ENCODE measurements at regions not wholly inside any gene's neighbourhood (a gene's known extent, or its start where the extent isn't known, plus 50 kb on each side); places are given as distances from the start of the nearest gene placed in this dataset.
"Not testable (repeated sequence)": the region's sequence is repeated elsewhere in the genome, so short reads cannot be mapped to it uniquely, and the experiment has no call there.

DNA sequence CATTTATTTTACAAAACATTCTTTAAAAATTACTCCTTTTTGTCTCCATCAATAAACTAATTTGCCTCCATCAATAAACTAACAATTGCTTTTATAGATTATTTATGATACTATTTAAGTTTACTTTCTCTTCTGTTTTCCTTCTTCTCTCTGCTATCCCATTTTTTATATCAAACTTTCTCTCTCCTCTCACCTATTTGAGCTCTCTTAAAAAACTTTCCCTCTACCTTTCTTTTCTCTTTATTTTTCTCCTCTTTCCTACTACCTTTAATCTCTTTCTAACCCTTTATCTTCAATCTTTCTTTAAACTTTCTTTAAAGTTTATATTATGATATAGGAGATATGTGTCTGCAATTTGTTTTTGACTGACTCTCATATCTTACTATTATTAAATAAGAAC, 566.4 kb downstream of the DACH1 start:
- no peak for DNase-seq

DNA sequence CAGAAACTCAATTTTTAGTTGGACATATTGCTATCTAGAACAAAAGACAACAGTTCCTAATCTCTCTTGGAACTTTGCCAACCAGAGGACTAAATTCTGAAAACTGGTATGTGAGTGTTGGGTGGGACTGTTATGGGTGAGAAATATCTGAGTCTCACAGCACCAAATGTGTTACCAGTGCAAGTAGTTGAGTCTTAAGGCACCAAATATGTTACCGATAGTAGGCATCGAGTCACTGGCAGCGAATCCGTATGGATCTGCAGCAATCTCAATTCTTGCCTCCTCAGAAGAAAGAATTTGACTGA, 575.2 kb downstream of the DACH1 start:
- no peak for DNase-seq

DNA sequence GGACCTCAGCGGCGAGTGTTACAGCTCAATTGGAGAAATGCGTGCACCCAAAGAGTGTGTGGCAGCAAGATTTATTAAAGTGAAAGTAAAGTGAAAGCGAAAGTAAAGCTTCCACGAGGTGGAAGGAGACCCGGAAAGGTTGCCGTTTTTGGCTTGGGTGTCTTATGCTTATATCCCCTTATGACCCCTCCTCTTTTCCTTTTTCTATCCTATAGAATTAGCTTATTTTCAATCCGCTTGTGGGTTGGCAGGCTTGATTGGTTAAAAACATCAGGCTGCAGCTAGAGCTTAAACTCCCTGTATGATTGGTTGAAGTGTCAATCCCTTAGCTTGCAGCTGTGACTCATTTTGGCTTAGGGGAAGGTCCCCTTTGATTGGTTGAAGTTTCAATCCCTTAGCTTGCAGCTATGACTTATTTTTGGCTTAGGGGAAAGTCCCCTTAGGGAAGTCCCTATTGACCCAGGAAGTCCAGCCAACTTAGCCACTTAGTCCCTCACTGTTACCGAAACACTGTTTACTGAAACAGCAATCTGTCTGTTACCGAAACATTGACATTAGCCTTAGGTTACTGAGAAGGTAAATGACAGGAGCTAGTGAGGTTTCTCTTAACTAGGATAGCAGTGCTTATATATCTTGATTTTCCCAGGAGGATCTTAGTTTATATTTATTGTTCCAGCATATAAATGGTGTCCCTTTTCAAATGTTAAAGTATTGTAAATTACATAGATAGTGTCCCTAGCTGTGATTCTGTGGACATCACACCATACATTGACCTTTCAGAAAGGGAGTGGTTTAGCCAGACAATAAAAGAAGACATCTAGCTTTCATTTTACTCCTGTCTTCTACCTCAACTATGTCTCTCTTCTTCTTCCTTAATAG, 575.8 kb downstream of the DACH1 start:
- DNase-seq, result peak; percentile 85

DNA sequence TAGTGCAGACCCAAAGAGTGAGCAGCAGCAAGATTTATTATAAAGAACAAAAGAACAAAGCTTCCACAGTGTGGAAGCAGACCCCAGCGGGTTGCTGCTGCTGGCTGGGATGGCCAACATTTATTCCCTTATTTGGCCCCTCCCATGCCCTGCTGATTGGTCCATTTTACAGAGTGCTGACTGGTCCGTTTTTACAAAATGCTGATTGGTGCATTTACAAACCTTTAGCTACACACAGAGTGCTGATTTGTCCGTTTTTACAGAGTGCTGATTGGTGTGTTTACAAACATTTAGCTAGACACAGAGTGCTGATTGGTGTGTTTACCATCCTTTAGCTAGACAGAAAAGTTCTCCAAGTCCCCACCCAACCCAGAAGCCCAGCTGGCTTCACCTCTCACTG, 577.0 kb downstream of the DACH1 start:
- DNase-seq, result not testable (repeated sequence)

DNA sequence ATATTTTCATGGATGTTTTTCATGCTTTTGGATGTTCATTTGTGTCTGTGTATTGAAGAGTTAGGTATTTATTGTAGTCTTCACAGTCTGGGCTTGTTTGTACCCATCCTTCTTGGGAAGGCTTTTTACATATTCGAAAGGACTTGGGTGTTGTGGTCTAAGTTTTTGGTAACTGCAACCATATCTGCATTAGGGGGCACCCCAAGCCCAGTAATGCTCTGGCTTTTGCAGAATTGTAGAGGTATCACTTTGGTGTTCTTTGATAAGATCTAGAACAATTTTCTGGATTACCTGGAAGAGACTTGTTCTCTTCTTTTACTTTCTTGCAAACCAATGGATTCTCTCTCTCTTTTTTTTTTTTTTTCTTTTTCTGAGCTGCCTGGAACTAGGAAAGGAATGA, 581.3 kb downstream of the DACH1 start:
- DNase-seq, result peak; percentile 9

DNA sequence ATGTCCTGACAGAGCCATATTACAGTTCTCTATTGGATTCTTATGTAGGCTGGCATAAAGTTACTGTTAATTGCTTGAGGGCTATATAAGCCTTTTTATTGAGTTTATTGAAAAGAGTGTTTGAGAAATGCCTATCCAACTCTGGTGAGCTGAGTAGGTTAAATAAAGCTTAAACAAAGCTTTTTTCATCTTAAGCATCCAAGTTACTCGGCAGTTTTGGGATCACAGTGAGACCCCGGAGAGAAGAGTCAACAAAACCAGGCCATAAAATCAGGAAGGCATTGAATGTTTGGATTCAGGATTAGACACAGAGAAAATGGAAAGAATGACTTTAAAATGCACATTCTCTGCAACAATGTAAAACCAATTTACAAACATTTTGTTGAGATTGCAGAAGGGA, 588.5 kb downstream of the DACH1 start:
- no peak for DNase-seq

DNA sequence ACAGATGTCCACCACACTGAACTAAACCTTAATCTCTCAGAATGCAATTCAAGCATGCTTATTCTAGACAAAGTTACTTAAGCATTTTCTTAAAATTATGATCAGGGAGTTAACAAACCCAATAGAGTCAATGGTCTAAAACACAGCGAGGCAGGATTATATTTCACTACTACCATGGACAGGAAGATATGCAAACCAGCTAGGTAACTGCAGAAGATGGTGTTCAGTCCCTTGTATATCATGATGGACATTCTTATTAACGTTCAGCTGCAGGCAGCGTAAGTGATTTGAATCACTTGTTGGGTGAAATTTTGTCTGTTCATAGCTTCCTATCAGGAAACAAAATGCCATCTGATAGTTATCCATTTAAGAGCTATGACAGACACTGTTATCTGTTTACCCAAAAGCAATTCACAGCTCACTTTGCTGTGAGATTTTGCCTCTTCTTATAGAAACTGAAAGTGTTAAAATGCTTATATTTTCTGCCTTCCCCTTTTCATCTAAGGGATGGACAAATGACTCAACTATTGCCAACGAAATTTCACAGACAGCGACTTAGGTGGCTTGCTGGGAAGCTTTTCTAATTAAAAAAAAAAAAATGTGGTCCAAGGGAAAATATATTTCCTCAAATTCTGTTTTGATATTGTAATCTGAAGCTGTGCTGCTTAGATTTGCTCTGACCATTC, 591.9 kb downstream of the DACH1 start:
- DNase-seq, result peak; percentile 74

DNA sequence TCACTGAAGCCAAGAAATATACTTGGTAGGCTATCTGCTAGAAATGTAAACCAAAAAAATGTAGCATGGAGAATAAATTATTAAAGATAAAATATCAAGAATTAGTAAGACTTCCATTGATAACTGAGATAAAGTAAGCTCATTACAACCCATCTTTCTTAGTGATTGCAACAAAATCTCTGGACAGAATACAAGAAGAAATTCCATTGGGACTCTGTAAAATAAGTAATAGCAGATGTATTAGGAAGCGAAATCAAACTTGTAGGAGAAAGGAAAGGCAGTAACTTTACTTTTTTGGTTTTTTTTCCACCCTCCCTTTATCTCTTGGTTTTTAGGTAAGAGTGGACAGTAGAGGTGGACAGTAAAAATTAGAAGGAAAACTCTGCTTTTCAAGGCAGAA, 605.7 kb downstream of the DACH1 start:
- no peak for DNase-seq

DNA sequence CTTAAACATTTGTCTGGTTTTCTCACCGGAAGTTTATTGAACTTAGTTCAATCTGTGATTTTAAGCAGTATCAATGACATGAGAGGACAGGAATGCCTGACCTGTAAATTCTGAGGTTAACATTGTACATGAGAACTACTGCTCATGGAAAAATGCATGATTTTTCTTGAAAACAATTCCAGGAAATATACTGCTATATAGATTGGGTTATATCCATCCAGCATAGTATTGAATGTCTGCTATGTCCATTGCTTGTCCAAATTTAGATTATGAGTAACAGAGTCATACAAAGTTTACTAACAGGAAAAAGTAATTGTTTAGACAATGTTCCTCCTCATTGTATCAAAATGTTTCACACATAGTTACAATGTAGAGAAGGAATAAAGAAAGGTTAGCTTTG, 606.8 kb downstream of the DACH1 start:
- DNase-seq, result no peak

DNA sequence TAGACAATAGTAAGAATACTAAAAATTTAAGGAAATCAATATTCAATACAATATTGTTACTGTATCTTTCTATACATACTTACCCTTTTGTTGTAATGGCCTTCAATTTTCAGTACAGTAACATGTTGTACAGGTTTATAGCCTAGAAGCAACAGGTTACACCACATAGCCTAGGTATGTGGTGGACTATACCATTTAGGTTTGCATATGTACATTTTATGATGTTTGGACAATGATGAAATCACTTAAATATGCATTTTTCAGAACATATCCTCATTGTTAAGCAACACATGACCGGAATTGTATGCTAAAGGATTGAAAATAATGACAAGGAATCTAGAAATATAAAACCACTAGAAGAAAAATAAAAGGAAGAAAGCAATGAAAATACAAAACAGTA, 611.4 kb downstream of the DACH1 start:
- no peak for DNase-seq

DNA sequence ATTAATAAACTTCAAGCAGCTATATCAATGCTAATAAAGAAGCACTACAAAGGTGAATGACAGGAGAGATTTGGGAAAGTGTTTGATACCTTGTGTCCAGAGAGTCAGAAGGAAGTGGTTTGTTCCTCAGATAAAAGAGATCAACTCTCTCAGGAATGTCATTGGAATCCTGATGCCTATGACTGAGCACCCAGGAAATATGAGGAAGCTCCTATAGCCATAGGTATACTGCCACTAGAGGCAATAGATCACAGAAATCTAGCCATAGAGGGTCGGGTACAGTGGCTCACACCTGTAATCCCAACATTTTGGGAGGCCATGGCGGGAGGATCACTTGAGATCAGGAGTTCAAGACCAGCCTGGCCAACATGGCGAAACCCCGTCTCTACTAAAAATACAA, 612.6 kb downstream of the DACH1 start:
- no peak for DNase-seq

DNA sequence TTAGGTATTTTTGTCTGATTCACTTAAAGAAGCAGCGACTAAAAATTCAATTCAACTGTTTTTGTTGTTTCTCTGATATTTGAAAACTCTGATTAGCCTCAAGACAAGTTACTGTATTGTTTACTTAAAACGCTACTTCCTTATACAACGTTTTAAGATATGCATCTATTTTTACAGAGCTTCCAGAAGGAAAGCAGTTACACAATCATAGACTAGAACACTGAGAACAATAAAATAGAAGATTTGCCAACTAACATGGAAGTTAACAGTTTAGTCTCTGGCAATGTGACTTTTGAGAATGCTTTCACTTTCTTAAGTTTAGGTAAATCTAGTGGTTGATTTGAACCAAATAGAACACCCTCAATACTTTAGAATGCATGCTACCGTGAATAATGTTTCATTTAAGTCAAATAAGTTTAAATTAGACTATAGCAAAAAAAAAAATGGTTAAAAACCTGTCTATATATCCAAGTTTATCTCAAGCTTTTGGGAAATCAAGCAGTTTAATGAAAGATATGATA, 614.8 kb downstream of the DACH1 start:
- DNase-seq, result peak; percentile 8

DNA sequence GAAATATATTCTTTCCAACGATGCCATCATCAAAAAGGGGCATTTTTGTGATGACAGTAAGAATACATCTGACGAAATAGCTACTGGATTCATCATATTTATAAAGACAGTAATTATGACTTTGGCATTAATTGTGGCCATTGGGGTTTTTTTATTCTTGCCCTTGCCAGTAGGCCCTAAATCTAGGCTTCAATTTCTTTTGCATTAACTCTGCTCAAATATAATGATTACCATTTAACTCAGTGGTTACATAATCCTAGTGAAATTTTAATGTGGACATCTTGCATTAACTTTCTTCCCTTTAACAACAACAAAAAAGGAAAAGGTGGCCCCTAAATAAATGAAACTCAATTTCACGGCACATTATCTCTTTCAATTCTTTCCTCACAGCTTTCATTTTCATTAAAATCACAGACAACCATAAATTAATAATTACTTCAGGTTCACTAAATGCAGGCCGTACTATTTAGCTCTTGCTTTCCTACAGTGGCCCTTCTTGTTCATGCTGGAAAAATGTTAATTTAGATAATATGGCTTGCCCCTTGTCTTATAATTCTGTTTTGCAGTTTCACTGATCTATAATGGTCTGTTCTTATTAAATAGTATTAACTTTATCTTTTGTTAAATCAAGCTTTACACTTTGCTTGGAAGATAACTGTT, 615.6 kb downstream of the DACH1 start:
- no peak for DNase-seq

DNA sequence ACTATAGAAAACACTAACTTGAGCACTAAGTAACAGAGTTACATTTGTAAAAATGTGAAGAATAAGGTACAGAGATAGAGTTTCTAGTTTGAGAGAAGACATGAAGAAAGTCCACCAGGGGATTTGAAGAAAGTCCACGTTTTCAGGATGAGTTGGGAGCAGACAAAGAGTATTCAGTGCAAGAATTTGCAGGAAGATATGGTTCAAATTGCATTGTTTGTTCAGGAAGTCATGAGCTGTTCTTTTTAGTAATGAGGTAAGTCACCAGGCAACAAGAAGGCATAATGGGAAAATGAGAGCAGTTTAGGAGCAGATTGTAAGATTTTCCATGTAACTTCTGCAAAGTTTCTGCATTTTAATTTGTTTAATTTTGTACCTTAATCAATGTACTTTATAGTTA, 618.0 kb downstream of the DACH1 start:
- no peak for DNase-seq

DNA sequence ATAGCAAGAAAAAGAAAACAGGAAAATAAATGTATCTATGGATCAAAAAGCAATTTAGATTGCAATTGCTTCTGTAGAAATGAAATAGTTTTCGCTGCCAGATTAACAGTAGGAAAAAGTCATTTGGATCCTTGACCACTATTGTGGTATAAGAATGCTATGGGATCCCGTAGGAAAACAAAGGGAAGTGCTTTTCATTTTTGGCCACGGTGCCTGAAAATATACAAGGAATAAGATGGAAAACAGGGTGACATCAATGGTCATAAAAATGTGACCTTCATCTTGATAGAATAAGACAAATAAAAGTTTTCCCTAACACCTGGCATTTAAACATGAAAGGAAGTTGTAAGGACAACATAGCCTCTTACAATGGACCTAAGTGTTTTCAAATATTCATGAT, 622.8 kb downstream of the DACH1 start:
- no peak for DNase-seq

DNA sequence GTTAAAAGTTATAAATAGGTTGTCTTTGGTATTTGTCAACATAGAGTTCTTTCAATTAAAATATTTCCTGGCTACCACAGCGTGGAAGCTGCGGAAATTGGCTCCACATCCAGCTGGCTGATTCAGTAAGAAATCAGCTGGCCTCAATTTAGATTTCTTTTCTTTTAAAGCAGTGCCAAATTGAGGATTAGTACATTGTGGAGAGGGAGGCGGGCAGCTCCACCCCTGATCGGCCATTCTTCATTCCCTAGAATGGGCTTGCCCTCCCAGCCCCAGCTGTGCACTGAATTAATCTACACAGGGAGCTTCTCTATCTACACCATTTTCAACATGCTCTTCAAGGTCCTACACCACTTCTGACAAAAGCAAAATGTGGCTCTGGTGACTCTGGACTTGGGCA, 624.8 kb downstream of the DACH1 start:
- no peak for DNase-seq

DNA sequence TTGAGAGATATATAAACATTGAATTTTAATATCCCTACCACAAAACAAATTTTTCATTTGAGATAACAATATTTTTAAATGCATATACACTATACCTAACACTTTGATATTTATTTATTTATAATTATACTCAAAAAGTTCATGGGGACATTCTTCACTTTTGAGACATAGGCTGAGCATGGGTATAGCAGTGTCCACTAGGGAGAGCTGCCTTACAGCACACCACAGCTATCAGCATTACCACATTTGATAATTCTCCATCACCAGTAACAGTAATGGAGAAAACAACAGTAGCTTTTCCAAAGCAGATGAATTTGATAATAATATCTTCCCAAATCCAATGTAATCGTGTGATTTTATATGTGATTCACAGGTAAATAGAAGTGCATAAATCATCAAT, 626.1 kb downstream of the DACH1 start:
- DNase-seq, result peak; percentile 2

DNA sequence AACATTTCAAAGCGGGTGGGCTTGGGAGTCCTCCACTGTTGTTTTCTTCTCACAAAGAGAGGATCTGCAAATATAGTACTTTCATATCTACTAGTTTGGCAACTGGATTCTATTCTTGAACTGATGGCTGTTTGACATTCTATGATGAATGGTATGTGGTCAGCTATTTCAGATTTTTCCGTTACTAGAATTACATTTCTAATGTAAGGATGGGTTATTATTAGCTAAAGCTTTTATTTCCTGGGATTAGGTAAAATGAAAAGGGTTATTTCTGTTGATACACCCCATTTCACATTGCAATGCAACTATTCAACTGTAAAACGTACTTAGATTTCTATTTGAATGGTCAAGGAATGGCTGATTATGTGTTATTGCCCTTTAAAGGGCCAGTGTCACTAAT, 629.7 kb downstream of the DACH1 start:
- no peak for DNase-seq

DNA sequence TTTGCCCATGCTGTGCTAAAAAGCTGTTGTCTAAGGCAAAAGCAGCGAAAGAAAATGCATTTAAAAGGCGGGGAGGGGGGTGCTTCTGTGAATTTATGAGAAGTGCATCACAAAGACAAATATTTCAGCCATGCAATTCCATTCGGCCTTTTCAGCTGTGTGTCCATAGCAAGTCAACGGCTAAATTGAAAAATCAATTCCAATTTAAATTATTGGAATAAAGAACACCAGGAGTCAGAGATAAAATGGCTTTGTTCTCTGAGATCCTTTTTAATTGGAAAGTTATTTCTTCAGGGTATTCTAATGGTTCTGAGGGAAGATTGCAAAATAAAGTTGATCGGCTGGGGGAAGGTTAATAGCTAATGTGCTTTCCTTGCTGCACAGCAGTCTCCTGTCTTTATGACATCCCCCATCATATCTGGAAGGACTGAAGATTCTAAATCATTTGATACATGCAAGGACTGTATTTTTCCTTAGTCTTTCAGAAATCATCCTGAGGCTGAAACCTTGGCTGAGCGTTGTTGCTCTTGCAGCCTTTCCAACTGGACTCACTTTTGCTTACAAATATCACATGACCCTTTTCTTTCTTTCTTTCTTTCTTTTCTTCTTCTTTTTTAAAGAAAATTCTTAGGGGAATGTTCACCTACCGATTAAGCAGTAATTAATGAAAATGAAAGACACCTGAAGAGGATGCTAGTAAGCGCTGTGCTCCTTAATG, 647.1 kb downstream of the DACH1 start:
- no peak for DNase-seq

DNA sequence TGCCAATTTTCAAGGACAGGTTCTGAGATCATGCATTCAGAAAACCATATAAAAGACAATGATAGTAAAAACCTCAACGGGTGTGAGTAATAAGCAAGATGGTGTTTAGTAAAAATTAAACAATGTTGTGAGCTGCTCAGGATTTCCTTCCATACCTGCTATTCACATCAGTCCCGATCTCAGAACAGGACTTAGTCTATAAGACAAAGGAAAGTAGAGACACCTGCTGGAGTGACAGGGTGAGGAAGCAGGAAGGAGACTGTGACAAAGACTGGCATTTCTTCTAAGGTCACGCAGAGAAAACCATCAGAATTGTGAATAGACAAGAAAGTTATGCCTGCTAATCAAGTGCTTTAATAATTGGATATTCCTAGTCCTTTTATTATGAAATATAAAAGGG, 648.0 kb downstream of the DACH1 start:
- DNase-seq, result no peak

DNA sequence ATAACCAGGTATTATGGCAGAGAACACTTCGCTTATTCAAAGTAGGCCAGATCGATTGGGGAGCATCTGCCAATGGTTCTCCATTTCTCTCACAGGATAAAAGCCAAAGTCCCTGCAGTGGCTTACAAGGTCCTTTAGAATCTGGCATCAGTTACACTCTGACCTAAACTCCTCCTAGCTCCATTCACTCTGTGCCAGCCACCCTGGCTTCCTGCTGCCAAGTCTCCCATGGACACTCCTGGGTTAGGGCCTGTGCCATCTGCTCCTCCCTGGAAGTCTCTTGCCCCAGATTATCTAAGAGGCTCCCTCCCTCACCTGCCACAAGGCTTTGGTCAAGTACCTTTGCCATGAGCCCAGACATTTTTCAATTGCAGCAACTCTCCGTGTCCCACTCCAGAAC, 649.2 kb downstream of the DACH1 start:
- no peak for DNase-seq

DNA sequence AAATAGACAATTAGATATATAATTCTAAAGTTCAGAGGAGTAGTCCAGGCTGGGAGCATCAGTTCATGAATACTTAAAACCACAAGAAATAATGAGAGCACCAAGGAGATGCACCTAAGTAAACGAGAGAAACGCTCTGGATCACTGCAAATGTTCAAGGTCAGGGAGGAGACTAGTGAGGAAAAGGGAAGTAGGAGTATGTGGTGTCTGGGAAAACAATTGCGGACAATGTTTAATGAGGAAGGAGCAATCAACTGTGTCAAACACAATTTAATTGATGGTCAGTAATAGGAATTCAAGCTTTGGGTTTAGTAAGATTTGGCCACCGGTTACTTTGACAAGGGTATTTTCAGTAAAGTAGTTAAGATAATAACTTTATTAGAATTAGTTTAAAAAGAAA, 652.2 kb downstream of the DACH1 start:
- no peak for DNase-seq

DNA sequence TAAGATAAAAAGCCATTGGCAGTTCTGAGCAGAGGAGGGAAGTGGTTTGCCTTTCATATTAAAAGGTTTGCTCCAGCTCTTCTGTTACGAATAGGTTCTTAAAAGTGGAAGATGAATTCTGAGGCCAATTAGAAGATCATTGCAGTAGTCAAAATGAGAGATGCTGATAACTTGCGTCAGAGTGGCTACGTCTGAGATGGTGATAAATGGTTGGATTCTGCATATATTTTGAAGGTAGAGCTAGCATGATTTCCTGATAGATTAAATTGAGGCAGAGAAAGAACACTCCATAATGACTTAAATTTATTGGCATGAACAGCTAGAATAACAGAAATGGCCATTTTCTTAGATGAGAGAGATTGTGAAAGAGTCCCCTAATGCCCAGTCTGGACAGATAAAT, 652.6 kb downstream of the DACH1 start:
- no peak for DNase-seq
